HUES6 (cell line): ENCODE measurements at regions not wholly inside any gene's neighbourhood (a gene's known extent, or its start where the extent isn't known, plus 50 kb on each side); places are given as distances from the start of the nearest gene placed in this dataset.

Source experiments
- H3K27ac ChIP-seq: 2 replicates; pipeline ENCODE4 v1.7.0; 2013; ENCODE audit warnings: low read depth, mild to moderate bottlenecking, low read length, inconsistent platforms
- H3K27me3 ChIP-seq: 2 replicates; pipeline ENCODE4 v1.6.1; 2013; ENCODE audit warnings: low read length; ENCODE audit not compliant: control insufficient read depth, insufficient read depth
- H3K36me3 ChIP-seq: 2 replicates; pipeline ENCODE4 v1.6.1; 2013; ENCODE audit warnings: low read length; ENCODE audit not compliant: control insufficient read depth, insufficient read depth
- H3K4me1 ChIP-seq: 2 replicates; pipeline ENCODE4 v1.6.1; 2013; ENCODE audit warnings: low read length; ENCODE audit not compliant: control insufficient read depth, insufficient read depth
- H3K4me3 ChIP-seq: 2 replicates; pipeline ENCODE4 v1.5.1; 2013; ENCODE audit warnings: low read depth, low read length
- H3K9ac ChIP-seq: one replicate; pipeline ENCODE4 v1.6.1; 2013; ENCODE audit warnings: mild to moderate bottlenecking, low read length
- H3K9me3 ChIP-seq: 2 replicates; pipeline ENCODE4 v1.6.1; 2013; ENCODE audit warnings: low read depth, low read length; ENCODE audit not compliant: control insufficient read depth, insufficient read depth

DNA sequence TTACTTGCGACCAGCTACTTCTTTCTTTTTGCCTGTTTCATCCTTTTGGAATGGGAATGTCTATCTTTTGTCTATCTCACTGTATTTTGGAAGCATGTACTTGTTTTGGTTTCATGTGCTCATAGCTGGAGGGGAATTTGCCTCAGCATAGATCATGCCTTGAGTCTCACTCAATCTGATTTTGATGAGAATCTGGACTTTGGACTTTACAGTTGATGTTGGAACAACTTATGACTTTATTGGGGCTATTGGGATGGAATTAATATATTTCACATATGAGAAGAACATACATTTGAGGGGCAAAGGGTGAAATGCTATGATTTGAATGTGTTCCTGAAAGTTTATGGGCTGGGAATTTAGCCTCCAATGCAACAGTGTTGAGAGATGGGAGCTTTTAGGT, 206.2 kb upstream of the DDI1 start:
- Histone ChIP-seq H3K27ac (no peak overlapping the region), H3K4me1 (no peaks in the 10 kb centered on the region), H3K36me3 (no peaks in the 10 kb centered on the region), H3K9me3 (peaks cover 9% of the 10 kb centered on the region), H3K27me3 (no peaks in the 10 kb centered on the region), H3K4me3 (no peak overlapping the region), H3K9ac (no peak overlapping the region)

DNA sequence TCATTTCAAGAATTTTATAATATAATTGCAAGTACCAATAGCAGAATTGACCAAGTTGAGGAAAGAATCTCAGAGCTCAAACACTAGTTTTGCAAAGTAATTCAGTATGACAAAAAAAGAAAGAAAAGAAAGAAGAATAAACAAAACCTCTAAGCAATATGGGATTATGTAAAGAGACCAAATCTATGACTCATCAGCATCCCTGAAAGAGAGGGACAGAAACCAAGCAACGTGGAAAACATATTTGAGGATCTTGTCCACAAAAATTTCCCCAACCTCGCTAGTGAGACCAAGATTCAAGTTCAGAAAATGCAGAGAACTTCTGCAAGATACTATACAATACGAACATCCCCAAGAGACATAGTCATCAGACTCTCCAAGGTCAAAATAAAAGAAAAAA, 203.7 kb upstream of the DDI1 start:
- Histone ChIP-seq H3K4me3 (no peak overlapping the region), H3K4me1 (no peaks in the 10 kb centered on the region), H3K9me3 (peaks cover 9% of the 10 kb centered on the region), H3K36me3 (no peaks in the 10 kb centered on the region), H3K27me3 (no peaks in the 10 kb centered on the region), H3K27ac (no peak overlapping the region), H3K9ac (no peak overlapping the region)

DNA sequence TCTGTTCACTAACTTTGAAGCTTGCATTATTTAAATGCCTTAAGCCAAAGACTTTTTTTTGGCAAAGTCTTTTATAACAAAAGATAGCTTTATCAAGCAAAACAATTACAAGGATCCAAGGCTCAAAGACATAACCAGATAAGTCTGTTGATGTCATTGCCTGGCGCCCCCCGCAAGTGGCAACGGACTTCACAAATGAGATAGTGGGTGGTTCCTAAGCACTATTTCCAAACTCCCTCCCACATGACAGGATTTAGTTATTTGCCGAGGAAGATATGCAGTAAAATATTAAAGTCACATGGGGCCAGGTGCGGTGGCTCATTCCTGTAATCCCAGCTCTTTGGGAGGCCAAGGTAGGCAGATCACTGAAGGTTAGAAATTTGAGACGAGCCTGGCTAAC, 194.2 kb upstream of the DDI1 start:
- H3K36me3 ChIP-seq: no peaks in the 10 kb centered on the region
- H3K27ac ChIP-seq: no peak overlapping the region
- no peaks in the 10 kb centered on the region for H3K4me1 ChIP-seq
- H3K4me3 ChIP-seq: no peak overlapping the region
- no peaks in the 10 kb centered on the region for H3K9me3 ChIP-seq
- H3K9ac ChIP-seq: no peak overlapping the region
- no peaks in the 10 kb centered on the region for H3K27me3 ChIP-seq

DNA sequence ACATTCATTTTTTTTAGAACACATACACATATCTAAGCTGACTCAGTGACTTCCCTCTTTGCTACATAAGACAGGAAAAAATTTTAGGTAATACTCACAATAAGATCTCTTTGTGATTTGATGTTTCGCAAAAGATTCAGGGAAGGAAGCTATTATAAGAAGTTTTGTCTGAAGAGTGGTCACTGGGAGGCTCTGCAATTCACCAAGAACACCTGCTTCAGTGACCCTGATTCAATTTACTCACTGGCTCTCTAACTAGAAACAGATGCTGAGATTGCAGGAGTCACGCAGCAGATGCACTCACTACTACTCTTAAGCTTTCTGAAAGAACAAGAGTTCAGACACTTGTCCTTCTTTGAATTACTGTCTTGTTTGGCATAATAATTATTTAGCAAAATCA, 193.6 kb upstream of the DDI1 start:
- H3K9ac ChIP-seq: no peak overlapping the region
- H3K27me3 ChIP-seq: no peaks in the 10 kb centered on the region
- H3K9me3 ChIP-seq: no peaks in the 10 kb centered on the region
- no peak overlapping the region for H3K27ac ChIP-seq
- H3K4me1 ChIP-seq: no peaks in the 10 kb centered on the region
- no peak overlapping the region for H3K4me3 ChIP-seq
- no peaks in the 10 kb centered on the region for H3K36me3 ChIP-seq

DNA sequence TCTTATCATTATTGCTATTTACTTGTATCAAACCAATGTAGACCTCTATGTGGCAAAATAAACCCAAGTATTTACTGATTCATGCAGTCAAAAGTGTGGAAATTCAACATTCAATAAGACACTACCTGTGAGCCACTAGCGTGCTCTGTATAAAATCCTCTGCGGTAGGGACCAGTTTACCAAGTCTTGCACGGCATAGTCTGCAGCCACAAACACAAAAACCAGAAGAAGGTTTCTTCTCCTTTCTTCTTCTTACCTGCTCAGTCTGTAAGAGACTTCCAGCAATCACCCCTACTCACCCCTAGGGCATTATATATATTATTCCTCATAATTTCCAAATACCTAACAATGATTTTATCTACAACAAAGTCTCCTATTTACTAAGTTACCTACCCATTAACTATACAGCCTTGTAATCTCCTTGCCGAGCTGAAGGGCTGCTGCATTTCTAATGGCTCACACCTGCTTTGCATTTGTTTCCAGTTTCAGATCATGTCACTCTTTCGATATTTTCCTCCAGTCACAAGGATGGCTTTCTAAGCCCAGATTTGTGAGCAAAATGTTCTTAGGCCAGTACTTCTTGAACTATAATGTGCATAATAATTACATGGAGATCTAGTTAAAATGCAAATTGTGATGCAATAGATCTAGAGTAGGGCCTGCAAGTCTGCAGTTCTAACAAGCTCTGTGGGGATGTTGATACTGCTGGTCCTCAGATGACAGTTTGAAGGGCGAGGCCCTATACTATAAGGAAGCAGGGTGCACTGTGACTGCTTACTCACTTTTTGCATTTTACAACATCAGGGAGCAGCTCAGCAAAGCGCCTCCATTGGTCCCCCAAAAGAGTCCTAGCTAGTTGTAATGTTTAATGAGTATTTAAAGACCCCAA, 191.9 kb upstream of the DDI1 start:
- Histone ChIP-seq H3K27ac (no peak overlapping the region), H3K9ac (no peak overlapping the region), H3K36me3 (no peaks in the 10 kb centered on the region), H3K9me3 (no peaks in the 10 kb centered on the region), H3K27me3 (no peaks in the 10 kb centered on the region), H3K4me1 (no peaks in the 10 kb centered on the region), H3K4me3 (no peak overlapping the region)

DNA sequence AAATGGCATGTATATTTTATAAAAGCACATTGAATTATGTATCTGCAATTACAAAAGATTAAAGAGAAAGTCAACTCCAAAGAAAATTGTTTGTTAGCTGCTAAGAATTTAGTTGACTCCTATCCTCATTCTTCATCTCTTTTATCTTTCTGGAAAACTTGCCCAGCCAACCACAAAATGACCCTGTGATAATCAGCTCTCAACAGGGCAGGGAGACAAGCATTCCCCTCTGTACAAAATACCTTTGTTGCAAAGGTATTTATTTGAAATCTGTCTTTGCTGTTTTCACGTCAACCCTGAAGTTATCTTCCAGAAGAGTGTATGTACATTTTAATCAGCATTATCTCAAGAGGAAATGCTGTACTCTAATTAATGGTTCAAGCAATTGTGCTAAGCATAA, 191.1 kb upstream of the DDI1 start:
- Histone ChIP-seq H3K4me1 (no peaks in the 10 kb centered on the region), H3K27ac (no peak overlapping the region), H3K36me3 (no peaks in the 10 kb centered on the region), H3K27me3 (no peaks in the 10 kb centered on the region), H3K9ac (no peak overlapping the region), H3K4me3 (no peak overlapping the region), H3K9me3 (no peaks in the 10 kb centered on the region)

DNA sequence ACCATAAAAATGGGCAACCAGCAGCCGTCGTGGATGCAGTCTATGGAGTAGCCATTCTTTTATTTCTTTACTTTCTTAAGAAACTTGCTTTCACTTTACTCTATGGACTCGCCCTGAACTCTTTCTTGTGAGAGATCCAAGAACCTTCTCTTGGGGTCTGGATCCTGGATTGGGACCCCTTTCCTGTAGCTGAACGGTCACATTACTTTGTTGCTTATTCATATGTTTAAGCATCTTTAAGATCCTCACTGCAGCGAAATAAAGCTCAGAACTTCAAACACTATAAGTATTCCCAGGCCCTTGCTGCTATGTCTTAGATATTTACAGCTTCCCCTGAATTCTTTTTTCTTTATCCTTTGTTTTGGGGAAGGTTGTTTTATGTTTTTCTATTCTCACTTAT, 187.8 kb upstream of the DDI1 start:
- H3K36me3 ChIP-seq: no peaks in the 10 kb centered on the region
- H3K9me3 ChIP-seq: no peaks in the 10 kb centered on the region
- no peak overlapping the region for H3K27ac ChIP-seq
- no peak overlapping the region for H3K9ac ChIP-seq
- no peak overlapping the region for H3K4me3 ChIP-seq
- H3K4me1 ChIP-seq: no peaks in the 10 kb centered on the region
- H3K27me3 ChIP-seq: no peaks in the 10 kb centered on the region

DNA sequence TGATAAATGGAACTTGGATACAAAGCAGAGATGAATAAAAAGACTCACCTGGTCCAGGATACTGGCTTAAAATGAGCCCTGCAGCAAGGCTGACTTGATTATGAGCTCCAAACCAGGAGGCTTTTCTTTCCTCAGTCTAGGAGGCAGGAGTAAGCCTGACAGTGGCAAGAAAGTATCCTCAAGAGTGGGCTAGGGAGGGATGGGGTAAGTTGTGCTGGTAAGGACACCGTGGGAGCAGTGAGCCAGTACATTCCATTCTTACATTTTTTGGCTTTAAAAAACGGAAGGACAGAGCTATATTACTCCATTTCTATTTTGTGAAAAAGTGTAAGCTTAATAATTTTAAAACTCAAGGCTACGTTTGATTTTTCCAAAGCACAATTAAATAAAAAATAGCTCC, 187.1 kb upstream of the DDI1 start:
- H3K4me3 ChIP-seq: no peak overlapping the region
- no peak overlapping the region for H3K27ac ChIP-seq
- H3K9me3 ChIP-seq: no peaks in the 10 kb centered on the region
- no peaks in the 10 kb centered on the region for H3K4me1 ChIP-seq
- H3K27me3 ChIP-seq: no peaks in the 10 kb centered on the region
- no peak overlapping the region for H3K9ac ChIP-seq
- no peaks in the 10 kb centered on the region for H3K36me3 ChIP-seq

DNA sequence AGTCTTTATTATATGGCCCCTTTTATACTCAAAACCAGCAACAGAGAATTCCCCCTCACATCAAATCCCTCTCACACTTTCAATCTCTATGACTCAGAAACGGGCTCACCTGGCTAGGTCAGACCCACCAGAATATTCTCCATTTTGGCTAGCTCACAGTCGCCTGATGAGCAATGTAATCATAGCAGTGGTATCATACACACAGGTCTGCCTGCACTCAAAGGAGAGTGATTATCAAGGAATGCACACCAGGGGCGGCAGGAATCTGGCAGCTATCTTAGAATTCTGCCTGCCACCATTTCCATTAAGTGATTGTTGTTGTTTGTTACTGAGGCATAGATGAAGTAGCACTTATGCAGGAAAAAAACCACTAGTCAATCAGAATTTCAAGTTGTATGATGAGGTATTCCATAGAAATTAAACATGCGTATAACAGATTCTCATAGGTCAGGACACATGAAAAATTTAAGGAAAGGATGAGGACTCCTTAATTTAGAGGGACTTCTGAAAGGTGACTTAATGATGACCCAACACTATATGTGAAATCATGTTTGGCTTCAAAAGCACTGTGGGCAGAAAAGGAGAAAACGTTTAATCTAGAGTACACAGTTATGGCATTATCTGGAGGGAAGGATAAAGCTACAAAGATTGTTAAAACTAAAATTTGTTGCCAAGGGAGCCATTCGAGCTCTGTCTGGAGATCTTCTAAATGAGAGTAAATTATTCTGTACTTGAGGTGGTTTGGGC, 185.8 kb upstream of the DDI1 start:
- H3K27me3 ChIP-seq: no peaks in the 10 kb centered on the region
- H3K36me3 ChIP-seq: no peaks in the 10 kb centered on the region
- H3K27ac ChIP-seq: no peak overlapping the region
- H3K9ac ChIP-seq: no peak overlapping the region
- no peaks in the 10 kb centered on the region for H3K4me1 ChIP-seq
- H3K4me3 ChIP-seq: no peak overlapping the region
- H3K9me3 ChIP-seq: no peaks in the 10 kb centered on the region

DNA sequence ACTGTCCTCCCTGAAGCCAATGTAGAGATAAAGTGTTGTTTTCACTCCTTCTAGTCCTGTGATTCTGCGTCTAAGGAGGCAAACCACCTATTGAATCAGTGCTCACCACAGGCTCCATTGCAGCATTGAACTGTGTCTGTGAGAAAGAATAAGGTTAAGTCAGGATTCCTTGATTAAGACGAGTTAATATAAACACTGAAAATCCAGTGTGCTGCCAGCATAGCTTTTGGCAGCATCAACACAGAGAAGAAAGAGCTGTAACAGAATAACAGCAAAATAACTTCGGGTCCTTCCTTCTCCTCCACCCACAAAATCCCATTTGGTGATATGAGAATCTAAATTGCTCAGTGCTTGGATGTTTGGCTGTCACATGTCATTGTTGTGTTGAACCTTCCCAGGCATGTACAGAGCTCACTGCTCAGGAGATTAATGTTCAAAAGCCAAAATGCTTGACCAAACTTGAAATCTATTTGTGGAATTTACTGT, 185.2 kb upstream of the DDI1 start:
- Histone ChIP-seq H3K4me3 (no peak overlapping the region), H3K27me3 (no peaks in the 10 kb centered on the region)

More for the DNA sequence above, 185.2 kb upstream of the DDI1 start:
- H3K4me1 ChIP-seq: no peaks in the 10 kb centered on the region
- H3K9ac ChIP-seq: no peak overlapping the region
- H3K9me3 ChIP-seq: no peaks in the 10 kb centered on the region
- no peaks in the 10 kb centered on the region for H3K36me3 ChIP-seq
- H3K27ac ChIP-seq: no peak overlapping the region
